Brain microvascular endothelial cell (primary cell): ENCODE measurements at regions not wholly inside any gene's neighbourhood (a gene's known extent, or its start where the extent isn't known, plus 50 kb on each side); places are given as distances from the start of the nearest gene placed in this dataset.

Experiments
- DNase-seq: peaks from one replicate; pipeline ENCODE4 v3.0.0-alpha.2; 2020
- H3K27ac ChIP-seq: fragments of 250-450 bp; sonication (Bioruptor Pico); 2 replicates; pipeline ENCODE4 v1.5.1; 2020; ENCODE audit warnings: mild to moderate bottlenecking, moderate library complexity
- H3K27me3 ChIP-seq: fragments of 250-450 bp; sonication (Bioruptor Pico); replicated peaks from 2 replicates; pipeline ENCODE4 v1.5.1; 2020; ENCODE audit warnings: mild to moderate bottlenecking
- H3K36me3 ChIP-seq: fragments of 250-450 bp; sonication (Bioruptor Pico); replicated peaks from 2 replicates; pipeline ENCODE4 v1.5.1; 2020; ENCODE audit warnings: mild to moderate bottlenecking
- H3K4me3 ChIP-seq: 2 replicates; pipeline ENCODE4 v1.5.1; 2011; ENCODE audit warnings: low read depth, mild to moderate bottlenecking, control low read depth, low read length, moderate library complexity
- in situ Hi-C: cut with HindIII; loops from 2 replicates; pipeline ENCODE4 v1.10.0; 2017; ENCODE audit warnings: low sequenced_read_pairs, low pct_ligation_motif_present
- TF ChIP-seq, protein P1 (sequence below): IDR thresholded peaks from 2 replicates; pipeline ENCODE4 v1.5.1; 2011; ENCODE audit warnings: low read depth, mild to moderate bottlenecking, moderate library complexity, low read length, control low read depth, inconsistent platforms; ENCODE audit errors: missing control alignments

DNA sequence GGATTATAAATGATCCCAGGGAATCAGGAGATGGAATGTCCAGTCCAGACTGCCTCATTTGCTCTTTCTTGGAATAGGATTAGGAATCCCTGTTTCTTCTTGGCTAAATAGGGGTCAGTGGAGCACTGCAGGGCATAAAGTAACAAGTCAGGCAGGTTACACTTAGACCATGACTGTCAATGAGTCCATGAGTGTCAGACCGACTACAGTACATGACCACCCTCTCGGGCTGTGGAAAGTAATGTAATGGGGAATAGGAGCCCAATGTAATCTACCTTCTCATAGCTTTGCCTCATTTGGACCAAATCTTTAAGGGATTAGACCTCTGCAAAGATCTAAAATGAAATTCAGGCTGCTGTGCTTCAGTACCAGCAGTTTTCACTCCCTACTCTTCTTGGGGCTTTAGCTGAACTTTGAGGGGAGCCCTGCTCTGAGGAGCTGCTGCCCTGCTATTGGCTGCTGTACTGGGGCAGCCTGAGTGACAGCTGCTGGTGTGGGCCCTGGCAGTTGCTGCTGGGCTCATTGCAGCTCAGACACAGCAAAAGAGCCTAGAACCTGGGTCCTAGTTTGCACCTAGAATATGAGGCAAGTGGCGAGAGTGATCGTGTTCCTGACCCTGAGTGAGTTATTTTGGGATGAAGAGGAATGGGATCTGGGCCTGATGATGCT lies 62.2 kb upstream of the OR4E1 start:
- in situ Hi-C loops, result no loop called here
- TF ChIP-seq, protein P1, sequence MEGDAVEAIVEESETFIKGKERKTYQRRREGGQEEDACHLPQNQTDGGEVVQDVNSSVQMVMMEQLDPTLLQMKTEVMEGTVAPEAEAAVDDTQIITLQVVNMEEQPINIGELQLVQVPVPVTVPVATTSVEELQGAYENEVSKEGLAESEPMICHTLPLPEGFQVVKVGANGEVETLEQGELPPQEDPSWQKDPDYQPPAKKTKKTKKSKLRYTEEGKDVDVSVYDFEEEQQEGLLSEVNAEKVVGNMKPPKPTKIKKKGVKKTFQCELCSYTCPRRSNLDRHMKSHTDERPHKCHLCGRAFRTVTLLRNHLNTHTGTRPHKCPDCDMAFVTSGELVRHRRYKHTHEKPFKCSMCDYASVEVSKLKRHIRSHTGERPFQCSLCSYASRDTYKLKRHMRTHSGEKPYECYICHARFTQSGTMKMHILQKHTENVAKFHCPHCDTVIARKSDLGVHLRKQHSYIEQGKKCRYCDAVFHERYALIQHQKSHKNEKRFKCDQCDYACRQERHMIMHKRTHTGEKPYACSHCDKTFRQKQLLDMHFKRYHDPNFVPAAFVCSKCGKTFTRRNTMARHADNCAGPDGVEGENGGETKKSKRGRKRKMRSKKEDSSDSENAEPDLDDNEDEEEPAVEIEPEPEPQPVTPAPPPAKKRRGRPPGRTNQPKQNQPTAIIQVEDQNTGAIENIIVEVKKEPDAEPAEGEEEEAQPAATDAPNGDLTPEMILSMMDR, result no peak
- DNase-seq, result no peak
- Histone ChIP-seq H3K4me3 (no peak overlapping the region), H3K36me3 (no peaks in the 10 kb centered on the region), H3K27me3 (no peaks in the 10 kb centered on the region), H3K27ac (no peak overlapping the region)

DNA sequence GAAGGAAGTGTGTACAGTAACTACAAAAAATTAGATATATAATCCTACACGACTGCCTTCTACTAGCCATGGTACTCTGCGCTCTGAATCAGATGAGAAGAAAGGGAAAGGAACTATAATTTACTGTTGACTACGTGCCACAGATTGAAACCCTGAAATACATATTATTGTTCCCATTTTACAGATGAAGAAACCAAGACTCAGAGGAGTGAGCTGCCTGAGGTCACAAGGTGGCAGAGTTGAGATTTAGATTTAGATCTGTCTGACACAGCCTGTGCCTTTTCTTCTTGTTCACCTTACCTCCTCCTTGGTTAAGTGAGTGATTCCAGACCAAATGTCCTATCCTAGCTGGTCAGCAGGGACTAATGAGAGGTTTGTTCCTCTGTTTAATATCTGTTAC lies 61.6 kb upstream of the OR4E1 start:
- TF ChIP-seq, protein P1, result no peak
- in situ Hi-C loops, result no loop called here
- Histone ChIP-seq H3K27ac (no peak overlapping the region), H3K4me3 (no peak overlapping the region), H3K36me3 (no peaks in the 10 kb centered on the region), H3K27me3 (no peaks in the 10 kb centered on the region)
- no peak for DNase-seq

DNA sequence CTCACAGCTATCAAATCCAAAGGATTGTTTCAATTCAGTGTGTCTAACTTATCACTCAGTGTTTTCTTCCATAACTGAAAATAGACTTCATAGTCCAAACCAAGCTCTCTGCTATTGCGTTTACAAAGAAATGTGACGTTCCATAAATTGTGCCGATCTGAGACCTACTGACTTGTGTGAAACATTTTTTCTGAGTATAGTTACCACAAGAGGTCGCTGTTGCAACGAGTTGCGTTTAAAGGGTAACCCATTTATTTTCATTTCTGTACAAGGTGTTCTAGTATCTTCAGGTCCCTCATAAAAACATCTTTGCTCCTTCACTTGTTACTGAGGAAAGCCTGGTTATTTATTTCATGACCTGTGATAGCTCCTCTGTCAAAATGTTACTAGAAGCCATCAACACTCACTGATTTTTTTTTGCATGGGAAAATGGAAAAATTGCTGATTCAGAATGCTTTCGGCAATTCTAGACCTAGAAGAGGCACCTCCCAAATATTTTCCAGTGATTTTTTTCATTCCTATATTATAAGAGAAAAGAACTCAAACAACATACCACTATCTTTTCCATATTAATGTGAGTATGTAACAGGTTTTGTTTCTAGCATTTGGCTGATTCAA lies 60.9 kb upstream of the OR4E1 start:
- peak; percentile 34 for DNase-seq
- Histone ChIP-seq H3K27me3 (no peaks in the 10 kb centered on the region), H3K36me3 (no peaks in the 10 kb centered on the region), H3K4me3 (no peak overlapping the region), H3K27ac (no peak overlapping the region)
- in situ Hi-C loops, result no loop called here
- TF ChIP-seq, protein P1, result peak; percentile 42

DNA sequence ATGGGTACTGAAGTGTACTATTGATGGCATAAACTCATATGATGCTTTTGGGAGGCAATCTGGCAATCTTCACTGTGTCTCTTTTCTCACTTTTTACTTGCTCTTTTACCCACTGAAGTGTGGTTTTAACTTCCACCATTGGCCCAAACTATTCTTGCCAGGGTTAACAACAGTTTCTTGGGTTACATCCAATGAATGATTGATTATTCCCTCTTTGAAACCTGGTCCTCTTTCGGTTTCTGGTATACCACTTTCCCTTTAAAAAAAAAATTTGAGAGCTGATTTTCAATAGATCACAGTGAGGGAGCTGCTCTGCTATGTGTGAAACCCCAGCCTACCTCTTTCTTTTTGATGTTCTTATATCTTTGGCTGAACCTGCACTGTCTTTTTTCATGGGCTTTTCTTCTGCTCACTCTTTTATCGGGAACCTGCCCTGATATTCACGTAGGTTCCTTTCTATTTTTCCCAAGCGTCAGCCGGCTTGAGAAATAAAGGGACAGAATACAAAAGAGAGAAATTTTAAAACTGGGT lies 56.1 kb upstream of the OR4E1 start:
- Histone ChIP-seq H3K36me3 (no peaks in the 10 kb centered on the region), H3K4me3 (no peak overlapping the region), H3K27me3 (no peaks in the 10 kb centered on the region), H3K27ac (no peak overlapping the region)
- in situ Hi-C loops, result no loop called here
- TF ChIP-seq, protein P1, result no peak
- DNase-seq, result no peak

DNA sequence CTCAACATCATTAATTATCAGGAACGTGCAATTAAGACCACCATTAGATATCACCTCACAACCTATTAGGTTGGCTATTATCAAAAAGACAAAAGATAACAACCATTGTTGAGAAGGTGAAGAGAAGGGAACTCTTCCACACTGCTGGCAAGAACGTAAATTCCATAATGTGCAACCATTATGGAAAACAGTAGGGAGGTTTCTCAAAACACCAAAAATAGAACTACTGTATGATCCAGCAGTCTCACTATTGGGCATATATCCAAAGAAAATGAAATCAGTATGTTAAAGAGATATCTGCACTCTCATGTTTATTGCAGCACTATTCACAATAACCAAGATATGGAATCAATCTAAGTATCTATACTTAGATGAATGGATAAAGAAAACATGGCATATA lies 51.6 kb upstream of the OR4E1 start:
- no peak for DNase-seq
- TF ChIP-seq, protein P1, result no peak
- no peaks in the 10 kb centered on the region for H3K27me3 ChIP-seq
- in situ Hi-C loops, result no loop called here
- no peaks in the 10 kb centered on the region for H3K36me3 ChIP-seq
- H3K27ac ChIP-seq, result no peak overlapping the region
- H3K4me3 ChIP-seq, result no peak overlapping the region
